Uterus (tissue), 2 donors: ENCODE measurements at regions not wholly inside any gene's neighbourhood (a gene's known extent, or its start where the extent isn't known, plus 50 kb on each side); places are given as distances from the start of the nearest gene placed in this dataset.

Source experiments
- POLR2A ChIP-seq, 2 donors: fragments of 450-650 bp; IDR thresholded peaks; one replicate each; pipeline ENCODE4 v1.6.1; 2016; ENCODE audit warnings: antibody characterized with exemption in 2 of 2, mild to moderate bottlenecking in 1 of 2, moderate library complexity in 1 of 2
- TF ChIP-seq, protein P1 (sequence below), 4 experiments: fragments of 200-600 bp in 2 of 4; fragments of 450-650 bp in 2 of 4; sonication (generic) in 2 of 4; IDR thresholded peaks; one replicate each; pipeline ENCODE4 v1.5.1; 2016 to 2019; ENCODE audit warnings: antibody characterized with exemption in 4 of 4, mild to moderate bottlenecking in 2 of 4, moderate library complexity in 1 of 4

DNA sequence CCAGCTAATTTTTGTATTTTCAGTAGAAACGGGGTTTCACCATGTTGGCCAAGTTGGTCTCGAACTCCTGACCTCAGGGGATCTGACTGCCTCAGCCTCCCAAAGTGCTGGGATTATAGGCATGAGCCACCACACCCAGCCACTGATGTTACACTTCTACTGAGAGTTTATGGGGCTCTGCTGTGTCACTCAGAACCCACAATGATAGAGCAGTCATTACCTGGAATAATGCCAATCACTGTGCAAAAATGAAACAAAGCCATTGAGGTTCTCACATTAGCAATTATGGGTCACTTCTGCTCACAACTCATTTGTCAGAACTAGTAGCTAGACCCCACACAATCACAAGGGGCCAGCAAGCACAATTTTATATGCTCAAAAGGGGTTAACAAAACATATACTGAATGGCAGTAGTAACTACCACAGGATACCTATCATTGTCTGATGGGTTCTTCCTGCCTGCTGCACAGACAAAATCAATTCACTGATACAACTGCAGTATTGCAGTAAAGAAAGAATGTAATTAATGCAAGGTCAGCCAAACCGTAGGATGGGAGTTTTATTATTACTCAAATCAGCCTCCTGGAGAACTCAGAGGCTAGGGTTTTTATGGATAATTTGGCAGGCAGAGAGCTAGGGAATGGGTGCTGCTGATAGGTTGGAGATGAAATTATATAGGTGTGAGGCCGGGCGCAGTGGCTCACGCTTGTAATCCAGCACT lies 72.1 kb upstream of the TRIM24 start:
- TF ChIP-seq, protein P1, sequence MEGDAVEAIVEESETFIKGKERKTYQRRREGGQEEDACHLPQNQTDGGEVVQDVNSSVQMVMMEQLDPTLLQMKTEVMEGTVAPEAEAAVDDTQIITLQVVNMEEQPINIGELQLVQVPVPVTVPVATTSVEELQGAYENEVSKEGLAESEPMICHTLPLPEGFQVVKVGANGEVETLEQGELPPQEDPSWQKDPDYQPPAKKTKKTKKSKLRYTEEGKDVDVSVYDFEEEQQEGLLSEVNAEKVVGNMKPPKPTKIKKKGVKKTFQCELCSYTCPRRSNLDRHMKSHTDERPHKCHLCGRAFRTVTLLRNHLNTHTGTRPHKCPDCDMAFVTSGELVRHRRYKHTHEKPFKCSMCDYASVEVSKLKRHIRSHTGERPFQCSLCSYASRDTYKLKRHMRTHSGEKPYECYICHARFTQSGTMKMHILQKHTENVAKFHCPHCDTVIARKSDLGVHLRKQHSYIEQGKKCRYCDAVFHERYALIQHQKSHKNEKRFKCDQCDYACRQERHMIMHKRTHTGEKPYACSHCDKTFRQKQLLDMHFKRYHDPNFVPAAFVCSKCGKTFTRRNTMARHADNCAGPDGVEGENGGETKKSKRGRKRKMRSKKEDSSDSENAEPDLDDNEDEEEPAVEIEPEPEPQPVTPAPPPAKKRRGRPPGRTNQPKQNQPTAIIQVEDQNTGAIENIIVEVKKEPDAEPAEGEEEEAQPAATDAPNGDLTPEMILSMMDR (IDR thresholded peaks at IDR 0.05): no peak
- TF ChIP-seq POLR2A (IDR thresholded peaks at IDR 0.05): no peak
